Endothelial cell of umbilical vein (primary cell): ENCODE measurements at regions not wholly inside any gene's neighbourhood (a gene's known extent, or its start where the extent isn't known, plus 50 kb on each side); places are given as distances from the start of the nearest gene placed in this dataset.
A peak's percentile ranks its signal among the peaks of the same experiment; 100 is the strongest.

ENCODE experiments used
- CTCF ChIP-seq, 2 donors: IDR thresholded peaks; 1 replicate in 1 of 2; 2 replicates in 1 of 2; pipeline ENCODE4 v1.5.1; 2011; ENCODE audit warnings: low read length in 2 of 2, mild to moderate bottlenecking in 2 of 2, moderate library complexity in 2 of 2, control low read depth in 1 of 2, inconsistent platforms in 1 of 2, low read depth in 1 of 2; ENCODE audit not compliant: insufficient read depth in 1 of 2; ENCODE audit errors: extremely low read depth in 1 of 2
- EZH2 ChIP-seq: IDR thresholded peaks from 2 replicates; pipeline ENCODE4 v1.6.1; 2012; ENCODE audit warnings: borderline replicate concordance, low read depth, mild to moderate bottlenecking, moderate library complexity, low read length, inconsistent platforms; ENCODE audit not compliant: severe bottlenecking
- GATA2 ChIP-seq: IDR thresholded peaks from 2 replicates; pipeline ENCODE4 v1.7.0; 2011; ENCODE audit warnings: low read depth, mild to moderate bottlenecking, moderate library complexity, mixed read lengths, low read length; ENCODE audit not compliant: insufficient read length, insufficient read depth
- JUN ChIP-seq: IDR thresholded peaks from 2 replicates; pipeline ENCODE4 v1.6.1; 2011; ENCODE audit warnings: borderline replicate concordance, low read depth; ENCODE audit not compliant: insufficient read length, insufficient read depth
- MYC ChIP-seq: IDR thresholded peaks from one replicate; pipeline ENCODE4 v1.6.1; 2011; ENCODE audit warnings: mild to moderate bottlenecking, low read depth, low read length
- POLR2A ChIP-seq: IDR thresholded peaks from 2 replicates; pipeline ENCODE4 v1.6.1; 2012; ENCODE audit warnings: low read depth, mild to moderate bottlenecking, control low read depth, low read length
- POLR2AphosphoS5 ChIP-seq: IDR thresholded peaks from 2 replicates; pipeline ENCODE4 v1.6.1; 2012; ENCODE audit warnings: low read depth, mild to moderate bottlenecking, control low read depth, low read length, moderate library complexity; ENCODE audit not compliant: insufficient read depth

GRCh38 chr5:50325237-50325832 is 115.8 kb downstream of the EMB start:
- TF ChIP-seq POLR2AphosphoS5, result no peak
- TF ChIP-seq CTCF (IDR thresholded peaks at IDR 0.05; ENCODE audit: extremely low read depth in 1 of 2, insufficient read depth in 1 of 2, low read depth in 1 of 2, low read length in 2 of 2), result peak; percentile 41 to 50
- TF ChIP-seq GATA2, result no peak
- TF ChIP-seq JUN, result no peak
- TF ChIP-seq POLR2A, result no peak
- no peak for TF ChIP-seq MYC
- no peak for TF ChIP-seq EZH2
